GM21367 (cell line): ENCODE measurements at regions not wholly inside any gene's neighbourhood (a gene's known extent, or its start where the extent isn't known, plus 50 kb on each side); places are given as distances from the start of the nearest gene placed in this dataset.

Experiments
- ATAC-seq: cut with Tn5 transposase; IDR thresholded peaks from one replicate; pipeline ENCODE4 v1.9.1; 2021; ENCODE audit not compliant: unreplicated experiment

GRCh38 chr13:39856714-39857113 is 201.3 kb downstream of the COG6 start:
- no peak for ATAC-seq

- ATAC-seq = no peak
Measured at GRCh38 chr13:39858794-39859193, 203.3 kb downstream of the COG6 start.

DNA sequence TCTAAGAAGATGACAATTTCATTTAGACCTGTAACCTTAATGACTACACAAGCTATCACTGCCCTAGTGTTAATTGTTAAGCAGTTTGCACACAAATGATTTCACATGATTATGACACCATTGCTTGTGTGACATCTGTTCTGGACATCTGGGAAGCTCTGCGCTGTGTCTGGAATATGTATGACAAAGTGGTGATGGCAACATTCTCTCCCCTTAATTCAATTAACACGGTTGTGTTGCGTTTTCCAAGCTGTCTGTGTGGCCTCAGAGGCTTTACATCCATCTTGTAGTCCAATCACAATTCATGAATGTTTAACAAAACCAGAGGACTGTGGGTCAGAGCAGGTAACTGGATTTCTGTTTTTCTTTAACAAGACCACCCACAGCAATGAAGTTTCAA is 204.4 kb downstream of the COG6 start:
- no peak for ATAC-seq

DNA sequence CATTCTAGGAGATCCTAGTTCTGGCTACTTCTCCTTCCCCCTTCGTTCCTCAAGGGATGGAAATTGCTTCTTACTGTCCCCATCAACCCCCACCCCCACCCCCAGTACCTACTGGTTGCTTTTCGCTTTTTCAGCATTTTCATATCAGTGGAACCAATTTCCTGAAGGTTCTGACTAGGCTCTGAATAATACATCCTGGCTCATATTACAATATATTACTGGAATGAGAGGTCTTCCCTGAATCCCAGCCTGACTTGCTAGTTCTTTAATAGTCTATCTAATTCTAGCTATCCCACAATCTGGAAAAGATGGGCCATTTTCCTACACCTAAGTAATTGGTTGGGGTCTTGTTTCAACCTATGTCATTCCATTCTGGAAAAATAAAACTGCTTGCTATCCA is 207.4 kb downstream of the COG6 start:
- no peak for ATAC-seq

DNA sequence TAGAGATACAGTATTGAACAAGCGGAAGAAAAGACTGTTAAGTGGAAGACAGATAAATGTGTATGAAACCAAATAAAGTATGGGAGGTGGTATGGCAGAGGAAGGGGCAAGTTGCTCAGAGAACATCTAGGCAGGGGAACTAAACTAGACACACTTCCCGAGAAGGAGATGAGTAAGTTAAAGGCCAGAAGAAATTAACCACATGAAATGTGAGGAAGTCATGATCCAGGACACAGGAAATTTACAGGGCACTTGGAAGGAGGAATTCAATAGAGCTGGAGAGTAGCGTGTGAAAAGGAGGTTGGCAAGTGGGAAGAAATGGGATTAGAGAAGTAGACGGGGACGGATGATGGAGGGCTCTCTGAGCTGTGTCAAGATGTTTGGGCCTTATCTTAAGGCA is 208.8 kb downstream of the COG6 start:
- no peak for ATAC-seq

- no peak for ATAC-seq
Measured at GRCh38 chr13:39866722-39867121, 211.3 kb downstream of the COG6 start.

DNA sequence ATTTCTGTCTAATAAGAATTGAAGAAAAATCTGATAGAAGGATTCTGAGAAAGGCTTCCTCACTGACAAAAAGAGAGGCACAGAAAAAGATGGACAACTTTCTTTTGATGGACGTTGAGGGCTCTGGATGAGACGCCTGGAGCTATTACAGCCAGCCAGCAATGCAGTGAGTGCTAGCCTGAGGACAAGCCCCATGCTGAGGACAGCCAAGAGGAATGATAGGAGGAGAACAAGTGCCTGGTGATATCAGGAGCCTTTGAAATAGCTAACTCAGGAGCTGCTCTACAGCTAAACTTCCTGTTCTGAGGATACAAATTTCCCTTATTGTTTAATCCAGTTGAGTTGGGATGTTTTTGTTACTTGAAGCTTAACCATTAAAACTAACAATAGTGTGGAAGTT is 212.3 kb downstream of the COG6 start:
- ATAC-seq = no peak

DNA sequence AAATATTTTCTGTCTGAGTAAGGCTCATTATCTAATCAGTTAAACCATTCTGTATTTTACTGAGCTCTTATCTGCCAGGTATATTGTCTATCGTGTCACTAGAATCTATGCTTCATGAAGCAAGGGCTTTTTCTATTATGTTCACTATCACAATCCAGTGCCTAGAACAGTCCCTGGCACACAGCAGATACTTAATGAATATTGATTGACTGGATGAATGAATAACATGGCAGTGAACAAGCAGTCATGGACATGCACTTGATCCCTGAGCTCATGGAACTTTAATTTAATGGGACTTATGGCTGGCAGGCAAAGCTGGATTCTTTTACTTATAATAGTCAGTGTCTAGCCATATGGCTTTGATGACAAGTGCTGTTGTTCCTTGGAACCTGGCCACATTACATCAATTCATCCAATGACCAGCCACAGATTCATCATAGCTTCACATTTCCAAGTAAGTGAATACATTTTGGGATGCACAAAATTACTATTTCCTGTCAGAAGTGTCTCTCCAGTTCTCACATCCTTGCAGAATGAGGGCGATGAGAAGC is 214.8 kb downstream of the COG6 start:
- ATAC-seq = no peak

GRCh38 chr13:39874331-39875053 is 219.0 kb downstream of the COG6 start:
- no peak for ATAC-seq

DNA sequence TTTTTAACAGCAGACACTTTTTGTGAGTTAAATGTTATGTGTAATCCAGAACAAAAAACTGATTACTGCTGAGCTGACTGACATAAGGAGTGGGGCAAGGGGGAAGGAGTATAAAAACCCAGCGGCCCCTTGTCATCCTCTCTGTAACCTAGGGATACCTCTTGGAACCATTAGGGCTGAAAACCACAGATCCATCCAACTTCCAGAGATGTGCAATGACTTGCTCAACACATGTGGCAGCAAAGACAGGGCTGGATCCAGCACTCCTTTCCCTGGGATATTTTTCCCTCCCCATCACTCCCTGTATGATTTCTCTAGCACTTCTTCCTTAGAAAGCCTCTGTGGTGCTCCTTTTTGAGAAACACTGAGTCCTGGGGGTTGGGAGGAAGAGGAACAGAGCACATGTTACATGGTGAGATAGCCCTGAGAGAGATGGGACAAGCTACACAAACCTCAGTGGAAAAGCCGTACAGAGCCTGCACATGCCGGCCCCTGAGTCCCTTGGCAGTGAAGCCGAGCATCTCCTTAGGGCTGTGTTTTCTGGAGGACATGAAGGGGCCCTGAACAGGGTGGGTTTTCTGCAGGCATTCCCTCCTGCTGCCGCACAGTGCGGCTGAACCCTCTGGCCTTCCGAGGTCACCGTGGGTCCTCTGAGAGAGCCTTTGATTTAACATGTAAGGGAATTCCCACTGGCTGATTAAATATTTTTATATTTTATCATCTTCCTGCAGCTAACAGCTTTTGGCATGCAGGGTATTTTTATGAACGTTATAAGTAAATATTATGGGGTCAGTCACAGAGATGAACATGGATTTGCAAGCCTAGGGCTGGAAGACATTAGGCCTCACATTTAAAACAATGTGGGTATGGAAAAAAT is 219.9 kb downstream of the COG6 start:
- ATAC-seq = no peak

DNA sequence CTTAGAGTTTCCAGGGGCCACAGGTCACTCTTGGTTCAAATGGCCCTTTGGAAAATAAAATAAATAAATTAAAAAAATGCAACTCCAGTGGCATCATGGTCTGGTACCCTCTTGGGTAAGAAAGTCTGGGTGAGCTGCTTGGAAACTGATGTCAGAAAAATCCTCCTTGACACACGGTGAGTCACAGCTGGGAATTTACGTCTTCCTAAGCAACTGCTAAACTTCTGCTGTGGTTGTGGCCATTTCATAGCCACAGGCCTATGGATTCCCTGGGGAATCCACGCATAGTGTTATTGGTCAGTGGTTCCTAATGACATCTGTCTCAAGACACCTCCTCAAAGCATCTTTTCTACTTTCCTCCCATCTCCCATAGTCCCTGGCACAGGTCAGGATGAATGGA is 220.8 kb downstream of the COG6 start:
- no peak for ATAC-seq

GRCh38 chr13:39877134-39877533 is 221.7 kb downstream of the COG6 start:
- no peak for ATAC-seq

- no peak for ATAC-seq
Measured at GRCh38 chr13:39879286-39880035, 224.0 kb downstream of the COG6 start.

GRCh38 chr13:39881383-39881782 is 225.9 kb downstream of the COG6 start:
- ATAC-seq = no peak

DNA sequence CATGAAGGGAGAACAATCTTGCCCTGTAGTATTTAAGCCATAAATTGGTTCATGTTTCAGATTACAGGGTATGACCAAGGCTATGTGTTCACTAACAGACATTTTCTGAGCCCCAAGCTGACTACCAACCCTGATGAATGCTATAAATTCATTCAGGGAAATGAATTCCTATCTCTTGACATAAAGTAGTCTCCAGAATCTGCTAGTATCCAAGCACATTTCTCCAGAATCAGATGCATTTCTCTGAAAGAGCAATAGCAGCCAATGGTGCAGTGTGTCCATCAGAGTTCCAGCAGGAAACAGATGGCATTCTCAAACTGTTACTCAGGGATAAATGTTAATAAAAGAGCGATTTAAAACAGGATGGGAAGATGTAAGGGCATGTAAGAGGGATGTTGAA is 226.4 kb downstream of the COG6 start:
- ATAC-seq = no peak

- no peak for ATAC-seq
Measured at GRCh38 chr13:39884166-39884565, 228.7 kb downstream of the COG6 start.

DNA sequence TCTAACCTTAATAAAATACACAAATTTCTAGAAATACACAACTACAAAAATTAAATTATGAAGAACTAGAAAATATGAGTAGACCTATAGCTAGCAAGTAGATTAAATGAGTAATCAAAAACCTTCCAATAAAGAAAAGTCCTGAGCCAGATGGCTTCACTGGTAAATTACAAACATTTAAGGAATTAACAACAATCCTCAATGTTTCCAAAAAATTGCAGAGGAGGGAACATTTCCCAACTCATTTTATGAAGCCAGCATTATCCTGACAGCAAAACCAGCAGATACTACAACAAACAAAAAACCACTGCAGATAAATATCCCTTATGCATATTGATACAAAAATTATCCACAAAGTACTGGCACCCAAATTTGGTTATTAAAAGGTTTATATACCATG is 230.9 kb downstream of the COG6 start:
- no peak for ATAC-seq

GRCh38 chr13:39887387-39887786 is 231.9 kb downstream of the COG6 start:
- no peak for ATAC-seq

DNA sequence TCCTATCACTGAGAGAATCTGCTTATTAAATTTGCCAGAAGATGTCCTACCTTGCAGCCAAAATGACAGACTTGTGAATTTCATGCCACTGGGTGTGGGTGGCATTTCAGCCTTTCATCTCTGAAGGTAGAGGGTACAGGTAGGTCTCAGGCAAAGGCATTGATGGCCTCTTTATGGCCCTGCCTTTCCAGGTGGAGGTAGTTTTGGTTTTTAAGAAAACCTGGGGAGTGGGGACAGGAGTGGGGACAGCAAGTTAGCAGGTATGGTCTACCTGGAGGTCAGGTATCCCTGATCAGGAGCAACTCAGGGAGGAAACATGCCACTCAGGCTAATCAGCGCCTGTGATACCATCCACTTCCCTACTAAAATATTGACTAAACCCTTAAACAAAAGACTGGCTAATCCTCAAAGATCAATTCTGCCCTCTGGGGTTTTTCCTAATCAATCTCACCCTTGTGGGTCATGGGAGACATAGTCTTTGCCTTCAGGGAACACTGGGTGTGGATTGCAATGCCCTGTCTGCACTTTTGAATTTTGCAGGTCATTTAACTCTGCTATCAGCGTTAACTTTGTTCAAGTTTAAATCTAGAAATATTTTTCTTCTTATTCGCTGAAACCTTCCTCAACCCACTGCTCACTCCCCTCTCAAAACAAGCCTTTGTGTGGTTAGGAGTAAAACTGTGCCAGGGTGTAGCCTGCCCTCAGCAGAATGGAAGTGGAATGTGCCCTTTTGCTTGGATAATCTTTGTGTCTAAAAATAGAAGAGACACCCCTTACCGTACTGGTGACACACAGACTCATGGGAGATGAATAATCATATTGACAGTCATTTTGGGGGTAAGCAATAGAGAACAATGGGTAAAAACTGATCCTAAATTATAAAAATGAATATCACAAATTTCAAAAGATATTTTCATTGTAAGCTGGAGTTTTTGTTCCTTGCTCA is 233.7 kb downstream of the COG6 start:
- ATAC-seq = no peak

DNA sequence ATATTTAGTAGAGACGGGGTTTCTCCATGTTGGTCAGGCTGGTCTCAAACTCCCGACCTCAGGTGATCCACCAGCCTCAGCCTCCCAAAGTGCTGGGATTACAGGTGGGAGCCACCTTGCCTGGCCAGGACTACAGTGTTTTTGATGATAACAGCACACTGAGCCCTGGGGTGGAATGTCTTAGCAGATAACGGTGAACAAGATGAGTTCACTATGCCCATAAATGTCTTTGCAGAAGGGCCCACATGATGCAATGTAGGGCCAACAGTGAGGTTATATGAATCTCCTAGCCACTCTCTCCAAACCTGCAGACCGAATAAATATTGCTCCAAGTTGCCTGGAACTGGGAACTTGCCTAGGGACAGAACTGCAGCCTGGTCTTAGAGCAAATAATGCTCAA is 235.1 kb downstream of the COG6 start:
- no peak for ATAC-seq
